Stimulated activated CD4-positive, alpha-beta T cell treated with anti-CD3 and anti-CD28 coated beads, Interleukin-12 subunit alpha, Interleukin-12 subunit beta, amount 100 ng/mL, for 24 hours (primary cell): ENCODE measurements at regions not wholly inside any gene's neighbourhood (a gene's known extent, or its start where the extent isn't known, plus 50 kb on each side); places are given as distances from the start of the nearest gene placed in this dataset.
"Not testable (repeated sequence)": the region's sequence is repeated elsewhere in the genome, so short reads cannot be mapped to it uniquely, and the experiment has no call there.

Experiments
- DNase-seq, 2 experiments: peaks; one replicate each; pipeline ENCODE4 v3.0.0-alpha.2; 2020; ENCODE audit warnings: low read depth in 2 of 2

- DNase-seq: no peak
Observed at GRCh38 chr4:60953826-60954225, 246.3 kb upstream of the ADGRL3 start.

GRCh38 chr4:60962286-60962685 is 237.8 kb upstream of the ADGRL3 start:
- DNase-seq: no peak

- no peak for DNase-seq
Observed at GRCh38 chr4:60981534-60981933, 218.6 kb upstream of the ADGRL3 start.

GRCh38 chr4:60989141-60989540 is 211.0 kb upstream of the ADGRL3 start:
- DNase-seq: no peak

- DNase-seq: no peak
Observed at GRCh38 chr4:60992037-60992436, 208.1 kb upstream of the ADGRL3 start.

GRCh38 chr4:61003301-61003700 is 196.8 kb upstream of the ADGRL3 start:
- DNase-seq: no peak

- no peak for DNase-seq
Observed at GRCh38 chr4:61004651-61005170, 195.4 kb upstream of the ADGRL3 start.

GRCh38 chr4:61011051-61011450 is 189.1 kb upstream of the ADGRL3 start:
- no peak for DNase-seq

- DNase-seq: not testable (repeated sequence)
Observed at GRCh38 chr4:61011936-61012335, 188.2 kb upstream of the ADGRL3 start.

GRCh38 chr4:61024610-61025009 is 175.5 kb upstream of the ADGRL3 start:
- DNase-seq: no peak

- DNase-seq: no peak
Observed at GRCh38 chr4:61027939-61028338, 172.2 kb upstream of the ADGRL3 start.

- no peak for DNase-seq
Observed at GRCh38 chr4:61036071-61036684, 163.9 kb upstream of the ADGRL3 start.

- DNase-seq: no peak
Observed at GRCh38 chr4:61041527-61041926, 158.6 kb upstream of the ADGRL3 start.

- DNase-seq: no peak
Observed at GRCh38 chr4:61044837-61045236, 155.3 kb upstream of the ADGRL3 start.

GRCh38 chr4:61049018-61049417 is 151.1 kb upstream of the ADGRL3 start:
- no peak for DNase-seq

- DNase-seq: no peak
Observed at GRCh38 chr4:61067381-61067780, 132.7 kb upstream of the ADGRL3 start.

GRCh38 chr4:61068060-61068459 is 132.1 kb upstream of the ADGRL3 start:
- DNase-seq: no peak

- DNase-seq: no peak
Observed at GRCh38 chr4:61068745-61069144, 131.4 kb upstream of the ADGRL3 start.

- no peak for DNase-seq
Observed at GRCh38 chr4:61070269-61070668, 129.9 kb upstream of the ADGRL3 start.

- no peak for DNase-seq
Observed at GRCh38 chr4:61079427-61079826, 120.7 kb upstream of the ADGRL3 start.

GRCh38 chr4:61079976-61080375 is 120.2 kb upstream of the ADGRL3 start:
- DNase-seq: no peak

- no peak for DNase-seq
Observed at GRCh38 chr4:61085534-61085933, 114.6 kb upstream of the ADGRL3 start.

GRCh38 chr4:61086357-61086756 is 113.8 kb upstream of the ADGRL3 start:
- DNase-seq: no peak

- no peak for DNase-seq
Observed at GRCh38 chr4:61086979-61087378, 113.1 kb upstream of the ADGRL3 start.
